K562 (cell line): ENCODE measurements at regions not wholly inside any gene's neighbourhood (a gene's known extent, or its start where the extent isn't known, plus 50 kb on each side); places are given as distances from the start of the nearest gene placed in this dataset.

Experiments
- ATAC-seq: fragments of 200-7000 bp; cut with Tn5 transposase; 3 replicates; pipeline ENCODE4 v1.9.1; 2020; ENCODE audit warnings: moderate library complexity
- BruUV-seq: library from RNA; stranded (reverse); fragments of 400-500 nt; replicated peaks from 2 replicates; lab custom pipeline; 2021; lab: Mats Ljungman, UMichigan
- CTCF ChIA-PET: fragments of 300-600 bp; formaldehyde crosslinking; extraction: SDS; loops from one replicate; lab custom pipeline; 2021; ENCODE audit warnings: low intra/inter-chr PET ratio; lab: Yijun Ruan, JAX
- POLR2A ChIA-PET: fragments of 300-600, 350-650 bp; sonication (Branson Sonifier 250); formaldehyde crosslinking; extraction: SDS; loops from one replicate; lab custom pipeline; 2021; ENCODE audit warnings: antibody characterized with exemption, inconsistent platforms; lab: Yijun Ruan, JAX
- DNase-seq, 4 experiments: peaks; one replicate each; pipeline versions ENCODE4 v3.0.0 to v3.0.0-alpha.2; 2011 to 2018; ENCODE audit warnings: low spot score in 3 of 4, mixed read lengths in 3 of 4; ENCODE audit errors: extremely low read depth in 1 of 4
- FAIRE-seq: peaks from 2 replicates; lab custom pipeline; 2011; peaks lifted over from hg19 to GRCh38; lab: Jason Lieb, UNC
- H2AFZ ChIP-seq: 2 replicates; pipeline ENCODE4 v1.6.0; 2011; ENCODE audit warnings: low read depth, low read length, control low read depth, inconsistent platforms
- H3K27ac ChIP-seq: fragments of 200-600 bp; 3 replicates; pipeline ENCODE4 v1.8.0; 2011; ENCODE audit warnings: low read depth, mild to moderate bottlenecking, control low read depth, inconsistent platforms, low read length, moderate library complexity, mixed read lengths; ENCODE audit errors: extremely low read depth
- H3K27me3 ChIP-seq, 2 experiments: fragments of 300-600 bp in 1 of 2; 2 replicates in 1 of 2; 3 replicates in 1 of 2; pipeline versions ENCODE4 v1.6.0 to v1.8.0; 2011; ENCODE audit warnings: inconsistent platforms in 2 of 2, low read length in 2 of 2, mild to moderate bottlenecking in 1 of 2, mixed read lengths in 1 of 2, moderate library complexity in 1 of 2; ENCODE audit not compliant: control insufficient read depth in 2 of 2, insufficient read depth in 2 of 2
- H3K36me3 ChIP-seq: fragments of 300-600 bp; 3 replicates; pipeline ENCODE4 v1.8.0; 2011; ENCODE audit warnings: mild to moderate bottlenecking, low read length, inconsistent platforms; ENCODE audit not compliant: control insufficient read depth, insufficient read depth
- H3K4me1 ChIP-seq, 2 experiments: fragments of 200-600 bp in 1 of 2; replicated peaks in 1 of 2; 2 replicates in 1 of 2; 3 replicates in 1 of 2; pipeline versions ENCODE4 v1.5.1 to v1.8.0; 2011; ENCODE audit warnings: inconsistent platforms in 2 of 2, low read length in 2 of 2, mild to moderate bottlenecking in 1 of 2, mixed read lengths in 1 of 2, moderate library complexity in 1 of 2; ENCODE audit not compliant: control insufficient read depth in 2 of 2, insufficient read depth in 2 of 2
- H3K4me2 ChIP-seq: 2 replicates; pipeline ENCODE4 v1.6.1; 2011; ENCODE audit warnings: low read length, control low read depth, inconsistent platforms, mixed read lengths; ENCODE audit not compliant: insufficient read depth
- H3K4me3 ChIP-seq: fragments of 200-600 bp; sonication (generic), shearing (Covaris generic); 2 replicates; pipeline ENCODE4 v1.5.1; 2016; ENCODE audit warnings: control low read depth, inconsistent platforms
- H3K79me2 ChIP-seq: fragments of 200-600 bp; 3 replicates; pipeline ENCODE4 v1.8.0; 2011; ENCODE audit warnings: low read length, inconsistent platforms; ENCODE audit not compliant: control insufficient read depth, insufficient read depth
- H3K9ac ChIP-seq, 2 experiments: 2 replicates each; pipeline versions ENCODE4 v1.6.0 to v1.6.1; 2011; ENCODE audit warnings: low read depth in 2 of 2, low read length in 2 of 2, control low read depth in 1 of 2, inconsistent platforms in 1 of 2, mild to moderate bottlenecking in 1 of 2, mixed read lengths in 1 of 2; ENCODE audit not compliant: insufficient read depth in 1 of 2
- H3K9me1 ChIP-seq: one replicate; pipeline ENCODE4 v1.6.0; 2011; ENCODE audit warnings: inconsistent platforms, mild to moderate bottlenecking, low read length, moderate library complexity; ENCODE audit not compliant: control insufficient read depth, insufficient read depth
- H3K9me3 ChIP-seq: replicated peaks from 2 replicates; pipeline ENCODE4 v1.5.1; 2011; ENCODE audit warnings: low read depth, low read length, inconsistent platforms; ENCODE audit not compliant: control insufficient read depth, insufficient read depth
- H4K20me1 ChIP-seq: replicated peaks from 2 replicates; pipeline ENCODE4 v1.6.1; 2011; ENCODE audit warnings: low read length, inconsistent platforms, mixed read lengths; ENCODE audit not compliant: control insufficient read depth, insufficient read depth
- MEF2D ChIP-seq: conservative IDR thresholded peaks from 2 replicates; pipeline ENCODE4 v1.6.1; 2016; ENCODE audit warnings: low read depth, missing genetic modification characterization, missing compliant biosample characterization
- PBX2 ChIP-seq, 2 experiments: IDR thresholded peaks in 1 of 2; conservative IDR thresholded peaks in 1 of 2; 2 replicates each; pipeline ENCODE4 v1.6.1; 2016; ENCODE audit warnings: low read depth in 2 of 2, mild to moderate bottlenecking in 1 of 2, missing compliant biosample characterization in 1 of 2, missing genetic modification characterization in 1 of 2, moderate library complexity in 1 of 2
- RFX1 ChIP-seq: fragments of 450-650 bp; IDR thresholded peaks from 2 replicates; pipeline ENCODE4 v1.6.1; 2016; ENCODE audit warnings: mild to moderate bottlenecking, moderate library complexity
- ZNF766 ChIP-seq: fragments of 200-800 bp; sonication (Bioruptor generic); conservative IDR thresholded peaks from 2 replicates; pipeline ENCODE4 v1.6.1; 2016; ENCODE audit warnings: missing genetic modification characterization, missing compliant biosample characterization
- WGBS: fragments of 100-300 bp; shearing (Covaris generic); methylation state at CpG from one replicate; pipeline ENCODE4 v1.1.6; 2016; ENCODE audit warnings: low coverage, mixed read lengths; ENCODE audit not compliant: insufficient coverage; ENCODE audit errors: missing lambda C conversion rate; 5-methylcytosine and 5-hydroxymethylcytosine counted together
- in situ Hi-C: fragments of 300-500 bp; cut with MboI; formaldehyde crosslinking; loops from 4 replicates; pipeline ENCODE4 v1.15.0; 2018; ENCODE audit warnings: inconsistent platforms, mixed read lengths
- intact Hi-C: fragments of 100-400 bp; cut with micrococcal nuclease; formaldehyde crosslinking; loops from 2 replicates; pipeline ENCODE4 v1.14.2; 2022

DNA sequence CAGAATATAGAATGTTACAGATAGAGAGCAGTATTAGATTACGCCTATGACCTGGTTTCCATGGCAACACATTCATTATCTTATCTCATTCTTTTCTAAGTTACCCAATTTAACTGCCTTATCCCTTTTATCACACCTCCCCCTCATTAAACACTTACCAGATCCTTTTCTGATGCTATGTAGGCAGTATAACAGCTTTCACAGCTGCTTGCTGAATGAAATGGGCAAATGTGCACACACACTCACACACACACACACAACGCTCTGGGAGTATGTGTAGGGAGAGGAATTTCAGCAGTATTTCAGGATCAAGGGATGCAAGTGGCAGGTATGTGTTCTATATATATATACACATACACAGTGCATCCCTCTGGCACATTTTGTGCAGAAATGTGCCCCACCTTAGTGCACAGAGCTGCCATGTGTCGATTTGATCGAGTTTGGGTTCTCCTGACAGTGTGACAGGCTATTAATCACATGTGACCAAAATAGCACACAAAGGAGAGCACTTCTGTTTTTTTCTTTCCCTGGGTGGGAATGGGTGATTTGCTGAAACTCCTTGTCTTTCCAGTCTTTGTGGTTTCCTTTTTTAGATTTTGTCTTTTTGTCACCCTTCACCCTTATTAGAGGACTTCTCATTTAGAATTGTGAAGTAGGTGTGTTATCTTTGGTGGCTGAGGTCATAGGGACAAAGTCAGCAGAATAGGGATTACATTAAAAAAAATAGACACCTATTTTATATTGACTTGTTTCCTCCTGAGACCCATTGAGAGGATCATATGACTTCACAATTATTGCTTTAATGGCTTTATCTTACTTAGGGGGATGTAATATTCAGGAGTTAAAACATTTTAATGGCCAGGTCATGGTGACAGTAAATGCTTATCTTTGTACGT lies 553.7 kb downstream of the PDCD6IP start:
- ChIA-PET POLR2A (no interaction called here), CTCF (no interaction called here)
- FAIRE-seq (no peak), DNase-seq (no peak), ATAC-seq (no peak)
- no peaks in the 10 kb centered on the region for H3K9me1 ChIP-seq
- H3K4me2 ChIP-seq, result no peak overlapping the region
- H3K79me2 ChIP-seq, result no peaks in the 10 kb centered on the region
- H3K9me3 ChIP-seq, result no peaks in the 10 kb centered on the region
- H3K4me3 ChIP-seq, result no peak overlapping the region
- no peaks in the 10 kb centered on the region for H3K36me3 ChIP-seq
- BruUV-seq, result no TSS peak
- in situ Hi-C loops, result no loop called here
- H3K27me3 ChIP-seq, result no peaks in the 10 kb centered on the region
- H2AFZ ChIP-seq, result no peak overlapping the region
- 1% methylated on average over 5 of the region's 5 CpGs for WGBS
- no peaks in the 10 kb centered on the region for H3K4me1 ChIP-seq
- H3K9ac ChIP-seq, result no peak overlapping the region
- intact Hi-C loops, result no loop called here
- H4K20me1 ChIP-seq, result no peaks in the 10 kb centered on the region
- H3K27ac ChIP-seq, result no peak overlapping the region
- TF ChIP-seq RFX1, result peak; percentile 69
- 0 out of 2 replicates have a peak, but pooled peaks have one; percentile 58 for TF ChIP-seq MEF2D (tag)
- no peak for TF ChIP-seq ZNF766 (CRISPR knock-in tag)
- no peak for TF ChIP-seq PBX2 (CRISPR knock-in tag; IDR thresholded peaks at IDR 0.05; ENCODE audit: low read depth)
- peak; percentile 62 for TF ChIP-seq PBX2 (tag; conservative IDR thresholded peaks at IDR 0.05; ENCODE audit: low read depth)
